ENCODE measurements at regions not wholly inside any gene's neighbourhood (a gene's known extent, or its start where the extent isn't known, plus 50 kb on each side); places are given as distances from the start of the nearest gene placed in this dataset.
"Not testable (repeated sequence)": the region's sequence is repeated elsewhere in the genome, so short reads cannot be mapped to it uniquely, and the experiment has no call there.

GRCh38 chr9:115548609-115549260, 430.8 kb upstream of the TNC start:
- H3K4me3 ChIP-seq (ENCODE audit: low read length): no peak overlapping the region
- DNase-seq (ENCODE audit: low read depth): no peak
- TF ChIP-seq CTCF (conservative IDR thresholded peaks at IDR 0.05; ENCODE audit: low read depth, low read length): no peak

- no peak for TF ChIP-seq CTCF (conservative IDR thresholded peaks at IDR 0.05; ENCODE audit: low read depth, low read length)
Observed at GRCh38 chr9:115551396-115551795, 433.4 kb upstream of the TNC start.

GRCh38 chr9:115553060-115553773, 435.3 kb upstream of the TNC start:
- no peak for TF ChIP-seq CTCF (conservative IDR thresholded peaks at IDR 0.05; ENCODE audit: low read depth, low read length)
- no peak for DNase-seq (ENCODE audit: low read depth)
- H3K4me3 ChIP-seq (ENCODE audit: low read length): no peak overlapping the region

More at GRCh38 chr9:115551396-115551795, 433.4 kb upstream of the TNC start:
- no peak overlapping the region for H3K4me3 ChIP-seq (ENCODE audit: low read length)
- no peak for DNase-seq (ENCODE audit: low read depth)

- DNase-seq (ENCODE audit: low read depth): no peak
- no peak overlapping the region for H3K4me3 ChIP-seq (ENCODE audit: low read length)
- TF ChIP-seq CTCF (conservative IDR thresholded peaks at IDR 0.05; ENCODE audit: low read depth, low read length): no peak
Observed at GRCh38 chr9:115556432-115556831, 438.5 kb upstream of the TNC start.

GRCh38 chr9:115575147-115575546, 457.2 kb upstream of the TNC start:
- no peak for TF ChIP-seq CTCF (conservative IDR thresholded peaks at IDR 0.05; ENCODE audit: low read depth, low read length)
- DNase-seq (ENCODE audit: low read depth): no peak
- H3K4me3 ChIP-seq (ENCODE audit: low read length): no peak overlapping the region

- not testable (repeated sequence) for H3K4me3 ChIP-seq (ENCODE audit: low read length); DNase-seq (ENCODE audit: low read depth)
Observed at GRCh38 chr9:115585458-115585857, 467.5 kb upstream of the TNC start.

GRCh38 chr9:115587310-115587709, 469.4 kb upstream of the TNC start:
- TF ChIP-seq CTCF (conservative IDR thresholded peaks at IDR 0.05; ENCODE audit: low read depth, low read length): no peak
- no peak for DNase-seq (ENCODE audit: low read depth)

More at GRCh38 chr9:115587310-115587709, 469.4 kb upstream of the TNC start:
- no peak overlapping the region for H3K4me3 ChIP-seq (ENCODE audit: low read length)

All from retinal pigment epithelial cell (primary cell).